ENCODE measurements at regions not wholly inside any gene's neighbourhood (a gene's known extent, or its start where the extent isn't known, plus 50 kb on each side); places are given as distances from the start of the nearest gene placed in this dataset.
"Not testable (repeated sequence)": the region's sequence is repeated elsewhere in the genome, so short reads cannot be mapped to it uniquely, and the experiment has no call there.

DNA sequence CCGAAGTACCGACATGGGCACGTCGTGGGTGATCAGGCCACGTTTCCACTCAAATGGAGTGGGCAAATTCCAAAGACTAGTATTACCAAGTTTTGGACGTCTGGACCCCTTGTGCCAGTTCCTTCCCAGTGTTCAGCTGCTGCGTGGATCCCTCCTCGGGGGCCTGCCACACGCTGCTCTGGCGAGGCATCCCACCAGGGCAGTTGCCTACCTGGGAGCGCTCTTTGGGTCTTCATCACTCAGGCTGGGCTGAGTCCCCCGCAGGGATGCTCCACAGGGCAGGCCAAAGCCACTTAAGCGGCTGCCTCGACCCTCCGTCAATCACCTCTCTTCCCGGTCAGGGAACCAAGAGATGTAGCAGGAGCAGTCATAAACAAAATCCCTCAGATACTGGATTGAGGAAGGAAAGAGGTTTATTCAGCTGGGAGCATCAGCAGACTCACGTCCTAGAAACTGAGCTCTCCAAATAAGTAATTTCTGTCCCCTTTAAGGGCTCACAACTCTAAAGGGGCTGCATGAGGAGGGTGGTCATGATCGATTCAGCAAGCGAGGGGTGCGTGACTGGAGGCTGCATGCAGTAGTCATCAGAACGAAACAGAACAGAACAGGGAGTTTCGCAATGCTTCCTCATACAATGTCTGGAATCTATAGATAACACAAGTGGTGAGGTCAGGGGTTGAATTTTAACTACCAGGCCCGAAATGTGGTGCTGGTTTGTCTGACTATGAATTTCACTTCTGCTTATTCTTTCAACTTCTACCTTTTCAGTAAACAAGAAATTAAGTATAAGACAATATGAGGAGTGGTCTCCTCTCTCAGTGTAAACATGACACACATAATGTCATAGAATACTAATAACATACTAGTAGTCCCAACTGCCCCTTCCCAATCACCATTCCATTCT is 998.6 kb upstream of the NCAM2 start:
- no peak overlapping the region for H3K4me3 ChIP-seq
- H3K4me1 ChIP-seq (replicated peaks): no peaks in the 10 kb centered on the region
- H3K27me3 ChIP-seq (replicated peaks): no peaks in the 10 kb centered on the region
- DNase-seq (ENCODE audit: low read depth in 1 of 2, low spot score in 2 of 2): no peak
- H3K27ac ChIP-seq: no peak overlapping the region
- no peaks in the 10 kb centered on the region for H3K9me3 ChIP-seq (replicated peaks)
- no peaks in the 10 kb centered on the region for H3K36me3 ChIP-seq

DNA sequence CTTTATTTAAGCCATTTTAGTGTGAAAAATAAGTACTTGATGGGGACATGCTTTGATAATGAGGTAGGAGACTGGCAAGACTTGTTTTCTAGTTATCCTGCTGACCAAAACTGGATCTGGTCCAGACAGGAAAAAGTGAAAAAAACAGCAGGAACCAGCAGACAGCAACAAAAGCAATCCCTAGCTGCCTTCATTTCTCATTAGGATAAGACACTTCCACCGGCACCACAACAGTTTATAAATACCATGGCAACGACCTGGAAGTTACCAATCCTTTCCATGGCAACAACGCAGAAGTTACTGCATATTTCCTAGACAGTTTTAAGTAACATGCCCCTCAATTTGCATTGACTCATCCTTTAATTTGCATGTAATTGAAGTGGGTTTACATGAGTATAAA is 993.8 kb upstream of the NCAM2 start:
- DNase-seq (ENCODE audit: low read depth in 1 of 2, low spot score in 2 of 2): no peak
- H3K4me1 ChIP-seq (replicated peaks): no peaks in the 10 kb centered on the region
- no peak overlapping the region for H3K27ac ChIP-seq
- no peak overlapping the region for H3K4me3 ChIP-seq
- H3K27me3 ChIP-seq (replicated peaks): no peaks in the 10 kb centered on the region
- no peaks in the 10 kb centered on the region for H3K36me3 ChIP-seq
- H3K9me3 ChIP-seq (replicated peaks): no peaks in the 10 kb centered on the region

GRCh38 chr21:20010691-20011200 is 987.5 kb upstream of the NCAM2 start:
- DNase-seq (ENCODE audit: low read depth in 1 of 2, low spot score in 2 of 2): no peak
- no peaks in the 10 kb centered on the region for H3K9me3 ChIP-seq (replicated peaks)
- H3K4me3 ChIP-seq: no peak overlapping the region
- no peaks in the 10 kb centered on the region for H3K36me3 ChIP-seq
- no peak overlapping the region for H3K27ac ChIP-seq
- H3K27me3 ChIP-seq (replicated peaks): no peaks in the 10 kb centered on the region
- no peaks in the 10 kb centered on the region for H3K4me1 ChIP-seq (replicated peaks)

DNA sequence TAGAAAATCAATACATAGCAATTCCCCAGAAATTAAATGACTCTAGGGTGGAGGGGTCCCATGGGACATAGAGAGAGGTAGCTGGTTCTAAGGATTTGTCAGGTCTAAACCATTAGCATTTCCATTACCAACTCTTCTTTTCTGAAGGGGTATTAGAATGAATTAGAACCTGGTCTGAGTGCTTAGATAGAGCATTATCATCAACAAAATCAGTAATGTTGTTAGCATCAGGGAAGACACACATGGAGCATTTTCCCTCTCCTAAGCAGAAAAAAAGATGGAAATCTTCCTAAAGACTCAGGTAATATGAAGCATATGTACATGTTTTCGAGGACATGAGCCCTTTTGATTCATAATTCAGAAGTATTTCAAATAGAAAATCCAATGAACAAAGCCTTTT is 984.4 kb upstream of the NCAM2 start:
- Histone ChIP-seq H3K36me3 (no peaks in the 10 kb centered on the region), H3K27ac (no peak overlapping the region), H3K9me3 (replicated peaks) (no peaks in the 10 kb centered on the region), H3K27me3 (replicated peaks) (no peaks in the 10 kb centered on the region), H3K4me3 (no peak overlapping the region), H3K4me1 (replicated peaks) (no peaks in the 10 kb centered on the region)
- DNase-seq (ENCODE audit: low read depth in 1 of 2, low spot score in 2 of 2): no peak

DNA sequence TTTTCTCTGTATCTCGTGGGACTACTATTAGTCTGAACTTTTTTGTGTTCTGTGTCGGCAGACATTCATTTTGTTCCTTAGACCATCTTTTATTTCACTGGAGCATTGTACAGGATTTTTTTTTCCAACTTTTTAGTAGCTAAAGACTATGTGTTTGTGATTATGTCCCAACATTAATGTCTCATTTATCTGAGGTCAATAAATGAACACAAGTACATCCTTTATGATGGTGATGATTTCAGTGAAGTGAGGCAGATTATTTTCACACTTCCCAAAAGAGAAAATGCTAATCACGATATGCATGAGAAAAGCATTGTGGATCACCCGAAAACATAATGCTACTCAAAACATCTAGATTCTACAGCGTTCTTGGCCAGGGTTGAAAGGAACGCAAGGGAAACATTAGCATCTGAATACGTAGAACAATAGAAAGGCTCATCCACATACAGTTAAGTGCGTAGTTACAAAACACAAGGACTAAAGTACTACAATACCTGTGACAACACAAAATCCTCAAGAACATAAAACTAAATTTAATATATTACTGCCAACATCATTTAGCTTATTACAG is 981.7 kb upstream of the NCAM2 start:
- no peaks in the 10 kb centered on the region for H3K9me3 ChIP-seq (replicated peaks)
- no peak for DNase-seq (ENCODE audit: low read depth in 1 of 2, low spot score in 2 of 2)
- H3K36me3 ChIP-seq: no peaks in the 10 kb centered on the region

GRCh38 chr21:20020026-20020425 is 978.2 kb upstream of the NCAM2 start:
- no peaks in the 10 kb centered on the region for H3K36me3 ChIP-seq
- H3K27ac ChIP-seq: no peak overlapping the region
- no peak overlapping the region for H3K4me3 ChIP-seq
- DNase-seq (ENCODE audit: low read depth in 1 of 2, low spot score in 2 of 2): no peak
- H3K9me3 ChIP-seq (replicated peaks): no peaks in the 10 kb centered on the region; the same call in 1 of the 2 replicates
- H3K4me1 ChIP-seq (replicated peaks): no peaks in the 10 kb centered on the region
- H3K27me3 ChIP-seq (replicated peaks): no peaks in the 10 kb centered on the region

More for the DNA sequence above, 981.7 kb upstream of the NCAM2 start:
- Histone ChIP-seq H3K27ac (no peak overlapping the region), H3K4me3 (no peak overlapping the region), H3K4me1 (replicated peaks) (no peaks in the 10 kb centered on the region), H3K27me3 (replicated peaks) (no peaks in the 10 kb centered on the region)

- no peak for DNase-seq (ENCODE audit: low read depth in 1 of 2, low spot score in 2 of 2)
- no peak overlapping the region for H3K27ac ChIP-seq
- no peaks in the 10 kb centered on the region; the same call in 1 of the 2 replicates for H3K9me3 ChIP-seq (replicated peaks)
- no peaks in the 10 kb centered on the region for H3K4me1 ChIP-seq (replicated peaks)
- no peaks in the 10 kb centered on the region for H3K36me3 ChIP-seq
- no peaks in the 10 kb centered on the region for H3K27me3 ChIP-seq (replicated peaks)
- no peak overlapping the region for H3K4me3 ChIP-seq
These were observed 975.0 kb upstream of the NCAM2 start for GRCh38 chr21:20023193-20023592.

DNA sequence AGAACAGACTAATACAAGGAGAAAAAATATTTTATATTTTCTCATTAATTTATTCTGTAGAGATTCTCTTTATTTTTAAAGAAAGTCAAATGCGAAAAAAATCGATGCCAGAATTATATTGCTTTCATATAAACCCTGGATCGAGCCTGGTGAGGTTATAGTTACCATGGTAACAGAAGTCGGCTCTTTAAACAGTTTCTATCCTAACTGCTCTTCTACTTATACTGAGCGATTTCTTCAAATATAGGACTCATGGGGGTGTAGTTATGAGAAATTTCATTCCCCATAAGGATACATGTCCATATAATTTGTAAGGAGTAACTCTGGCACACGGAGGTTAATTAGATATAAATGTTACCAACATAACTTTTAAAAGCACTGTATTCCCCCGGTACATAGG is 973.5 kb upstream of the NCAM2 start:
- Histone ChIP-seq H3K27me3 (replicated peaks) (no peaks in the 10 kb centered on the region), H3K4me3 (no peak overlapping the region), H3K9me3 (replicated peaks) (no peaks in the 10 kb centered on the region; the same call in 1 of the 2 replicates), H3K27ac (no peak overlapping the region), H3K4me1 (replicated peaks) (no peaks in the 10 kb centered on the region), H3K36me3 (no peaks in the 10 kb centered on the region)
- DNase-seq (ENCODE audit: low read depth in 1 of 2, low spot score in 2 of 2): no peak

- DNase-seq (ENCODE audit: low read depth in 1 of 2, low spot score in 2 of 2): no peak
- no peak overlapping the region for H3K27ac ChIP-seq
- H3K4me1 ChIP-seq (replicated peaks): no peaks in the 10 kb centered on the region
- H3K4me3 ChIP-seq: no peak overlapping the region
- no peaks in the 10 kb centered on the region for H3K27me3 ChIP-seq (replicated peaks)
- no peaks in the 10 kb centered on the region; the same call in 1 of the 2 replicates for H3K9me3 ChIP-seq (replicated peaks)
- H3K36me3 ChIP-seq: no peaks in the 10 kb centered on the region
These were observed 971.7 kb upstream of the NCAM2 start for GRCh38 chr21:20026543-20026942.

DNA sequence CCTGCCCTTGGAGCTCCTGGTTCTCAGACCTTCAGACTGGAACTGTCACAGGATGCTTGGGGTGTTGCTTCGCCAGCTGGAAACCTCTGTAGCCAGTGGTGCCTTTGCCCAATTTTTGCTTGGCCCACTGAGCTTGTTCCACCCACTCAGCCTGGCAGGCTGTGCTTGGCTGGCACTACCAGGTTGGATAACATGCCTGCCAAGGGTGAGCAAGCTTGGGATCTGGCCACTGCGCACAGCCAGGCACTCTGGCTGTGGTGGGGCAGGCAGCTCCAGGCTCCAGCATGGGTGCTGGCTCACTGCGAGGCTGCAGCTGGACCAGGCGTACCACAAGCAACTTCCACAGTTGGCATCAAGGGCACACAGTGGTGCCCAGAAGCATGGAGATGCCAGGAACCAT is 967.8 kb upstream of the NCAM2 start:
- Histone ChIP-seq H3K4me1 (replicated peaks) (no peaks in the 10 kb centered on the region), H3K36me3 (no peaks in the 10 kb centered on the region), H3K9me3 (replicated peaks) (no peaks in the 10 kb centered on the region), H3K27me3 (replicated peaks) (no peaks in the 10 kb centered on the region), H3K4me3 (no peak overlapping the region), H3K27ac (no peak overlapping the region)
- no peak for DNase-seq (ENCODE audit: low read depth in 1 of 2, low spot score in 2 of 2)

DNA sequence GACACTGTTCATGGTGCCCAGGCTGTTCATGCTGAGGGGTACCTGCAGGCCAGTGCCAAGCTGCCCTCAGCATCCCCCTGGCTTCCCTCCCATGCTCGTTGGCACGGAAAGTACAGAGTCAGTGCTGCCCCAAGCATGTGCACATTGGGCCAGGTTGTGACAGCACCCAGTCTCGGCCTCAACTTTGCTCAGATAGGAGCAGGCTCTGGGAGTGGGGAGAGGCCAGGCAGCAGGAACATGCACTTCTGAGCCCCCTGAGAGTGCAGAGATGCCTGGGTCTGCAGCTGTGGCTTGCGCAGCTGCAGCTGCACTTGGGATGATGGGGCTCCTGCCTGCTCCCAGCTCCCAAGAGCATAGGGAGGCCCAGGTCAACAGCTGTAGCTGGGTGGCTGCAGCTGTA is 966.4 kb upstream of the NCAM2 start:
- Histone ChIP-seq H3K36me3 (no peaks in the 10 kb centered on the region), H3K4me3 (no peak overlapping the region), H3K4me1 (replicated peaks) (no peaks in the 10 kb centered on the region), H3K27ac (no peak overlapping the region), H3K27me3 (replicated peaks) (no peaks in the 10 kb centered on the region), H3K9me3 (replicated peaks) (no peaks in the 10 kb centered on the region)
- DNase-seq (ENCODE audit: low read depth in 1 of 2, low spot score in 2 of 2): no peak

DNA sequence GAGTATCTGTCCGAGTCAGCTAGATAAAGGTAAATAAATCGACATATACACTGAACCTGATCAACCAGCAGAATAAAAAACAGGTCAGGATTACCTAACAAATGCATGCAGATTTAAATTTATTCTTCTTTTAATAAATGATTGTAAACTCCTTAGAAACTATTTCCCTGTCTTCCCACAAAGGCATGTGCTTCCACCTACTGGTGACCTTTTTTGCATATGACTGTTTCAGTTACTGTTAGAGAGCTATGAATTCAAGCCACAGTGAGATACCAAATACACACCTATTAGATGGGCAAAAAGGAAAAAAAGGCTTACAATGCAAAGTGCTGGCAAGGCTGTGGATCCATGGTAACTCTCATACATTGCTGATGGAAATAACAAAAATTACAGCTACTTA is 957.4 kb upstream of the NCAM2 start:
- Histone ChIP-seq H3K27me3 (replicated peaks) (no peaks in the 10 kb centered on the region), H3K27ac (no peak overlapping the region), H3K9me3 (replicated peaks) (peaks cover 9% of the 10 kb centered on the region; the same call in 1 of the 2 replicates), H3K4me3 (no peak overlapping the region), H3K4me1 (replicated peaks) (no peaks in the 10 kb centered on the region), H3K36me3 (no peaks in the 10 kb centered on the region)
- DNase-seq (ENCODE audit: low read depth in 1 of 2, low spot score in 2 of 2): no peak

GRCh38 chr21:20045197-20045596 is 953.0 kb upstream of the NCAM2 start:
- Histone ChIP-seq H3K4me1 (replicated peaks) (no peaks in the 10 kb centered on the region), H3K36me3 (no peaks in the 10 kb centered on the region), H3K27me3 (replicated peaks) (no peaks in the 10 kb centered on the region)

GRCh38 chr21:20048130-20048837 is 949.9 kb upstream of the NCAM2 start:
- not testable (repeated sequence) for H3K4me1 ChIP-seq (replicated peaks); H3K36me3 ChIP-seq; H3K27me3 ChIP-seq (replicated peaks); H3K27ac ChIP-seq; H3K9me3 ChIP-seq (replicated peaks); H3K4me3 ChIP-seq; DNase-seq (ENCODE audit: low read depth in 1 of 2, low spot score in 2 of 2)

More at GRCh38 chr21:20045197-20045596, 953.0 kb upstream of the NCAM2 start:
- no peak overlapping the region for H3K27ac ChIP-seq
- peaks cover 9% of the 10 kb centered on the region; the same call in 1 of the 2 replicates for H3K9me3 ChIP-seq (replicated peaks)
- H3K4me3 ChIP-seq: no peak overlapping the region
- no peak for DNase-seq (ENCODE audit: low read depth in 1 of 2, low spot score in 2 of 2)

All from SJSA1 (cell line).